Neural cell (in vitro differentiated cells): ENCODE measurements at regions not wholly inside any gene's neighbourhood (a gene's known extent, or its start where the extent isn't known, plus 50 kb on each side); places are given as distances from the start of the nearest gene placed in this dataset.

ENCODE experiments used
- H2AFZ ChIP-seq: fragments of 200-600, 300-800 bp; sonication (generic), shearing (Covaris generic); 2 replicates; pipeline ENCODE4 v1.6.0; 2014; ENCODE audit warnings: low read depth, mild to moderate bottlenecking, antibody characterized with exemption, low read length, moderate library complexity
- H3F3A ChIP-seq: fragments of 200-600 bp; shearing (Covaris generic); 2 replicates; pipeline ENCODE4 v1.6.1; 2016; ENCODE audit warnings: mild to moderate bottlenecking, moderate library complexity, mixed read lengths, antibody characterized with exemption, low read length; ENCODE audit not compliant: insufficient read depth, poor library complexity, severe bottlenecking
- H3K27ac ChIP-seq: fragments of 200-600, 300-800 bp; sonication (generic), shearing (Covaris generic); 2 replicates; pipeline ENCODE4 v1.5.1; 2014; ENCODE audit warnings: mild to moderate bottlenecking, low read length, moderate library complexity
- H3K27me3 ChIP-seq: fragments of 300-800, 200-600 bp; sonication (generic), shearing (Covaris generic); 2 replicates; pipeline ENCODE4 v1.6.0; 2014; ENCODE audit warnings: mild to moderate bottlenecking, low read depth, low read length, moderate library complexity; ENCODE audit not compliant: insufficient read depth
- H3K36me3 ChIP-seq: fragments of 300-800, 200-600 bp; sonication (generic), shearing (Covaris generic); 2 replicates; pipeline ENCODE4 v1.5.1; 2014; ENCODE audit warnings: mild to moderate bottlenecking, antibody characterized with exemption, low read length, moderate library complexity; ENCODE audit not compliant: insufficient read depth
- H3K4me2 ChIP-seq: fragments of 300-800, 200-600 bp; sonication (generic), shearing (Covaris generic); 2 replicates; pipeline ENCODE4 v1.6.0; 2014; ENCODE audit warnings: mild to moderate bottlenecking, low read length
- H3K4me3 ChIP-seq: fragments of 300-800, 200-600 bp; sonication (generic), shearing (Covaris generic); 2 replicates; pipeline ENCODE4 v1.5.1; 2014; ENCODE audit warnings: mild to moderate bottlenecking, low read length, moderate library complexity
- H3K79me2 ChIP-seq: fragments of 200-600 bp; shearing (Covaris generic); replicated peaks from 2 replicates; pipeline ENCODE4 v1.6.0; 2014; ENCODE audit warnings: mild to moderate bottlenecking, low read length, moderate library complexity; ENCODE audit not compliant: insufficient read depth
- H3K9ac ChIP-seq: fragments of 300-800, 200-600 bp; sonication (generic), shearing (Covaris generic); 2 replicates; pipeline ENCODE4 v1.6.1; 2016; ENCODE audit warnings: mild to moderate bottlenecking, low read length, mixed read lengths
- H3K9me2 ChIP-seq: fragments of 200-600 bp; shearing (Covaris generic); 2 replicates; pipeline ENCODE4 v1.6.1; 2016; ENCODE audit warnings: mild to moderate bottlenecking, low read length, mixed read lengths; ENCODE audit not compliant: insufficient read depth
- H3K9me3 ChIP-seq: fragments of 200-600, 300-800 bp; sonication (generic), shearing (Covaris generic); 2 replicates; pipeline ENCODE4 v1.6.1; 2016; ENCODE audit warnings: mild to moderate bottlenecking, mixed run types, low read length, moderate library complexity, mixed read lengths
- H4K20me1 ChIP-seq: fragments of 200-600 bp; shearing (Covaris generic); 2 replicates; pipeline ENCODE4 v1.6.1; 2016; ENCODE audit warnings: mild to moderate bottlenecking, mixed run types; ENCODE audit not compliant: insufficient read depth
- EZH2 ChIP-seq: fragments of 200-600, 300-800 bp; shearing (Covaris generic), sonication (generic); IDR thresholded peaks from 2 replicates; pipeline ENCODE4 v1.6.1; 2014; ENCODE audit warnings: antibody characterized with exemption, low read length, borderline replicate concordance, mild to moderate bottlenecking; ENCODE audit not compliant: insufficient read depth, poor library complexity, severe bottlenecking
- MXI1 ChIP-seq: fragments of 450-650 bp; conservative IDR thresholded peaks from 2 replicates; pipeline ENCODE4 v1.6.1; 2014; ENCODE audit warnings: antibody characterized with exemption, mild to moderate bottlenecking; ENCODE audit not compliant: poor library complexity, severe bottlenecking
- POLR2AphosphoS5 ChIP-seq: IDR thresholded peaks from 2 replicates; pipeline ENCODE4 v1.6.1; 2012
- RAD21 ChIP-seq: fragments of 450-650 bp; conservative IDR thresholded peaks from 2 replicates; pipeline ENCODE4 v1.6.1; 2014; ENCODE audit warnings: antibody characterized with exemption, mild to moderate bottlenecking, moderate library complexity
- SMC3 ChIP-seq: fragments of 450-650 bp; conservative IDR thresholded peaks from 2 replicates; pipeline ENCODE4 v1.6.1; 2014; ENCODE audit warnings: antibody characterized with exemption, mild to moderate bottlenecking, moderate library complexity; ENCODE audit not compliant: poor library complexity
- TAF1 ChIP-seq: IDR thresholded peaks from 2 replicates; pipeline ENCODE4 v1.6.1; 2012; ENCODE audit warnings: low read depth
- TF ChIP-seq, protein P1 (sequence below): IDR thresholded peaks from 2 replicates; pipeline ENCODE4 v1.6.1; 2012; ENCODE audit warnings: borderline replicate concordance

- no peak overlapping the region for H2AFZ ChIP-seq
- no peak for TF ChIP-seq POLR2AphosphoS5
- no peak overlapping the region for H3K27ac ChIP-seq
Measured at GRCh38 chr2:84238907-84239306, 220.2 kb downstream of the SUCLG1 start.

DNA sequence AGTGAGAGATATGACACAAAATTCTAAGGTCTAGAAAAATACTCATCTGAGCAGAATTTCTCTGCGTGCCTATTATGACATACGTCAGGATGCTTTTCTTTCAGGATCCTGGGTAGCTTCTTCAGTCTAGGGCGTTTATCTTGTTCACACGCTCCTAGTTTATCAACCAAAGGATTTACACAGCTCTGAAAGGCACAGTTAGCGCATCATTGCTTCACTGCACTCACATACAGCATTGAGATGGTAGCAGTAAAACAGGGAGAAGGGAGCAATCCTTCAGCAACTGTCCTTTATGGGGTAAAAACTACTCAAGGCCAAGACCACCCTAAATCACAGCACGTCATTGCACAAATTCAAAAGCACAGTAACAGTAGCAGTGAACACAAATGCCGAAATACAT is 222.8 kb downstream of the SUCLG1 start:
- no peaks in the 10 kb centered on the region for H3K79me2 ChIP-seq
- no peak overlapping the region for H2AFZ ChIP-seq
- H3K27ac ChIP-seq: peak overlapping the region; percentile 22
- H3K9ac ChIP-seq: no peak overlapping the region
- no peaks in the 10 kb centered on the region for H3K9me3 ChIP-seq
- peak; percentile 38 for TF ChIP-seq POLR2AphosphoS5
- TF ChIP-seq SMC3: peak; percentile 18
- TF ChIP-seq, protein P1, sequence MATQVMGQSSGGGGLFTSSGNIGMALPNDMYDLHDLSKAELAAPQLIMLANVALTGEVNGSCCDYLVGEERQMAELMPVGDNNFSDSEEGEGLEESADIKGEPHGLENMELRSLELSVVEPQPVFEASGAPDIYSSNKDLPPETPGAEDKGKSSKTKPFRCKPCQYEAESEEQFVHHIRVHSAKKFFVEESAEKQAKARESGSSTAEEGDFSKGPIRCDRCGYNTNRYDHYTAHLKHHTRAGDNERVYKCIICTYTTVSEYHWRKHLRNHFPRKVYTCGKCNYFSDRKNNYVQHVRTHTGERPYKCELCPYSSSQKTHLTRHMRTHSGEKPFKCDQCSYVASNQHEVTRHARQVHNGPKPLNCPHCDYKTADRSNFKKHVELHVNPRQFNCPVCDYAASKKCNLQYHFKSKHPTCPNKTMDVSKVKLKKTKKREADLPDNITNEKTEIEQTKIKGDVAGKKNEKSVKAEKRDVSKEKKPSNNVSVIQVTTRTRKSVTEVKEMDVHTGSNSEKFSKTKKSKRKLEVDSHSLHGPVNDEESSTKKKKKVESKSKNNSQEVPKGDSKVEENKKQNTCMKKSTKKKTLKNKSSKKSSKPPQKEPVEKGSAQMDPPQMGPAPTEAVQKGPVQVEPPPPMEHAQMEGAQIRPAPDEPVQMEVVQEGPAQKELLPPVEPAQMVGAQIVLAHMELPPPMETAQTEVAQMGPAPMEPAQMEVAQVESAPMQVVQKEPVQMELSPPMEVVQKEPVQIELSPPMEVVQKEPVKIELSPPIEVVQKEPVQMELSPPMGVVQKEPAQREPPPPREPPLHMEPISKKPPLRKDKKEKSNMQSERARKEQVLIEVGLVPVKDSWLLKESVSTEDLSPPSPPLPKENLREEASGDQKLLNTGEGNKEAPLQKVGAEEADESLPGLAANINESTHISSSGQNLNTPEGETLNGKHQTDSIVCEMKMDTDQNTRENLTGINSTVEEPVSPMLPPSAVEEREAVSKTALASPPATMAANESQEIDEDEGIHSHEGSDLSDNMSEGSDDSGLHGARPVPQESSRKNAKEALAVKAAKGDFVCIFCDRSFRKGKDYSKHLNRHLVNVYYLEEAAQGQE: no peak
- no peak for TF ChIP-seq TAF1
- no peaks in the 10 kb centered on the region for H3K9me2 ChIP-seq
- no peaks in the 10 kb centered on the region for H3K36me3 ChIP-seq
- no peaks in the 10 kb centered on the region for H3F3A ChIP-seq
- H4K20me1 ChIP-seq: no peaks in the 10 kb centered on the region
- no peak overlapping the region for H3K4me3 ChIP-seq
- no peak overlapping the region for H3K4me2 ChIP-seq
- H3K27me3 ChIP-seq: no peaks in the 10 kb centered on the region

More at GRCh38 chr2:84238907-84239306, 220.2 kb downstream of the SUCLG1 start:
- Histone ChIP-seq H3K9ac (no peak overlapping the region), H4K20me1 (no peaks in the 10 kb centered on the region), H3K4me3 (no peak overlapping the region), H3F3A (no peaks in the 10 kb centered on the region), H3K36me3 (no peaks in the 10 kb centered on the region), H3K27me3 (no peaks in the 10 kb centered on the region), H3K4me2 (no peak overlapping the region), H3K79me2 (no peaks in the 10 kb centered on the region), H3K9me3 (no peaks in the 10 kb centered on the region), H3K9me2 (no peaks in the 10 kb centered on the region)

DNA sequence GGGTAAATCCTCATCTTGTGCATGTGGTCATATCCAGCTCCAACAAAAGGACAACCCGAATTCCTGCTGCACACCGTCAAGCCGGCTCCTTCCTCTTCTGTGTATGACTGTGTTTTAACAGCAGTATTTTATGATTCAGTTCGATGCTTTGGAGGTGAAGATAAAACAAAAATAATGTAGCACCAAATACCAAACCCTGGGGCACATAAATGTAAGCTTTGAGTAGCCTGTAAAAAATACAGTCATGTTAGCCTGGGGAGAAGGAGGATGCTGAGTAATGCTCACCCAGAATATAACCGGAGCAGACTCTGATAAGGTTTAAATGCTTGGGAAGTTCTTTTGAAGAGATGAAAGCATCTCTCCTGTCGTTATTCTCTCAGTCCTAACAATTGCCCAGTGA is 225.0 kb downstream of the SUCLG1 start:
- H3K27ac ChIP-seq: no peak overlapping the region
- H3K27me3 ChIP-seq: no peaks in the 10 kb centered on the region
- H3K9me2 ChIP-seq: no peaks in the 10 kb centered on the region
- no peaks in the 10 kb centered on the region for H3K79me2 ChIP-seq
- H3K4me2 ChIP-seq: no peak overlapping the region
- no peaks in the 10 kb centered on the region for H4K20me1 ChIP-seq
- H2AFZ ChIP-seq: no peak overlapping the region
- no peak overlapping the region for H3K9ac ChIP-seq
- no peaks in the 10 kb centered on the region for H3K9me3 ChIP-seq
- no peak for TF ChIP-seq RAD21
- TF ChIP-seq TAF1: no peak
- TF ChIP-seq MXI1: no peak
- TF ChIP-seq SMC3: no peak
- TF ChIP-seq POLR2AphosphoS5: no peak
- TF ChIP-seq, protein P1: no peak
- TF ChIP-seq EZH2: no peak
- no peak overlapping the region for H3K4me3 ChIP-seq
- no peaks in the 10 kb centered on the region for H3K36me3 ChIP-seq
- H3F3A ChIP-seq: no peaks in the 10 kb centered on the region
